CD4-positive, alpha-beta T cell treated with Interleukin-15 for 1 hour (primary cell): ENCODE measurements at regions not wholly inside any gene's neighbourhood (a gene's known extent, or its start where the extent isn't known, plus 50 kb on each side); places are given as distances from the start of the nearest gene placed in this dataset.

Experiments
- DNase-seq: peaks from one replicate; pipeline ENCODE4 v3.0.0-alpha.2; 2020

- no peak for DNase-seq
Measured at GRCh38 chr21:36532769-36533467, 53.0 kb upstream of the CLDN14 start.

- DNase-seq: no peak
Measured at GRCh38 chr21:36533468-36533848, 53.5 kb upstream of the CLDN14 start.

GRCh38 chr21:36534656-36535055 lies 54.7 kb upstream of the CLDN14 start:
- no peak for DNase-seq

GRCh38 chr21:36535618-36536241 lies 55.8 kb upstream of the CLDN14 start:
- no peak for DNase-seq

GRCh38 chr21:36538761-36539160 lies 58.8 kb upstream of the CLDN14 start:
- DNase-seq: no peak

- no peak for DNase-seq
Measured at GRCh38 chr21:36539434-36540150, 59.7 kb upstream of the CLDN14 start.

- no peak for DNase-seq
Measured at GRCh38 chr21:36540700-36541099, 60.8 kb upstream of the CLDN14 start.

GRCh38 chr21:36541721-36542139 lies 61.8 kb upstream of the CLDN14 start:
- DNase-seq: no peak

- no peak for DNase-seq
Measured at GRCh38 chr21:36542312-36543101, 62.6 kb upstream of the CLDN14 start.

- no peak for DNase-seq
Measured at GRCh38 chr21:36543924-36544323, 64.0 kb upstream of the CLDN14 start.

GRCh38 chr21:36544545-36544944 lies 64.6 kb upstream of the CLDN14 start:
- no peak for DNase-seq

- no peak for DNase-seq
Measured at GRCh38 chr21:36545776-36546511, 66.0 kb upstream of the CLDN14 start.

- DNase-seq: no peak
Measured at GRCh38 chr21:36547464-36547863, 67.5 kb upstream of the CLDN14 start.

- no peak for DNase-seq
Measured at GRCh38 chr21:36548866-36549265, 68.9 kb upstream of the CLDN14 start.

- no peak for DNase-seq
Measured at GRCh38 chr21:36549470-36549869, 69.5 kb upstream of the CLDN14 start.

GRCh38 chr21:36550761-36551160 lies 70.8 kb upstream of the CLDN14 start:
- no peak for DNase-seq

GRCh38 chr21:36551321-36551720 lies 71.4 kb upstream of the CLDN14 start:
- DNase-seq: no peak

- no peak for DNase-seq
Measured at GRCh38 chr21:36551731-36552433, 72.0 kb upstream of the CLDN14 start.

GRCh38 chr21:36552434-36552785 lies 72.5 kb upstream of the CLDN14 start:
- DNase-seq: no peak

- DNase-seq: no peak
Measured at GRCh38 chr21:36553406-36553805, 73.5 kb upstream of the CLDN14 start.

- DNase-seq: no peak
Measured at GRCh38 chr21:36554411-36555157, 74.7 kb upstream of the CLDN14 start.
